ENCODE measurements at regions not wholly inside any gene's neighbourhood (a gene's known extent, or its start where the extent isn't known, plus 50 kb on each side); places are given as distances from the start of the nearest gene placed in this dataset.

- ATAC-seq, result no peak
- no peak for FAIRE-seq
- POLR2A ChIA-PET, result no interaction called here
- Histone ChIP-seq H3K4me3 (no peak overlapping the region), H3K27ac (no peak overlapping the region), H3K4me2 (no peak overlapping the region), H3K9me3 (no peaks in the 10 kb centered on the region), H3K4me1 (no peaks in the 10 kb centered on the region)
- no peak for TF ChIP-seq NFE2L2 (conservative IDR thresholded peaks at IDR 0.05; ENCODE audit: low read length)
- TF ChIP-seq CBX2 (IDR thresholded peaks at IDR 0.05; ENCODE audit: borderline replicate concordance, low read depth), result no peak
- TF ChIP-seq RFX5 (IDR thresholded peaks at IDR 0.05), result no peak
- TF ChIP-seq ZNF302 (CRISPR knock-in tag; IDR thresholded peaks at IDR 0.05), result no peak
- TF ChIP-seq EHMT2 (IDR thresholded peaks at IDR 0.05; ENCODE audit: low read depth), result no peak
- TF ChIP-seq EP300 (IDR thresholded peaks at IDR 0.05), result no peak
- TF ChIP-seq SREBF2 (IDR thresholded peaks at IDR 0.05), result no peak
- TF ChIP-seq TP53 (CRISPR knock-in tag; IDR thresholded peaks at IDR 0.05), result no peak
- no peak for TF ChIP-seq PBX3 (IDR thresholded peaks at IDR 0.05)
- no peak for TF ChIP-seq PHF8 (IDR thresholded peaks at IDR 0.05; ENCODE audit: borderline replicate concordance, low read depth)
- no peak for TF ChIP-seq HOXB13 (CRISPR knock-in tag; IDR thresholded peaks at IDR 0.05; ENCODE audit: low read depth)
- TF ChIP-seq FOXS1 (CRISPR knock-in tag; IDR thresholded peaks at IDR 0.05), result no peak
- no peak for TF ChIP-seq RNF2 (IDR thresholded peaks at IDR 0.05; ENCODE audit: borderline replicate concordance, low read depth)
- TF ChIP-seq CHD4 (IDR thresholded peaks at IDR 0.05; ENCODE audit: borderline replicate concordance), result no peak
- TF ChIP-seq HEYL (CRISPR knock-in tag; IDR thresholded peaks at IDR 0.05), result no peak
- TF ChIP-seq RARB (CRISPR knock-in tag; IDR thresholded peaks at IDR 0.05), result no peak
- WGBS (ENCODE audit: missing lambda C conversion rate), result 20% methylated on average over 6 of the region's 6 CpGs
- no peak for DNase-seq (ENCODE audit: low read depth in 1 of 2, low spot score in 1 of 2)
- CTCF ChIA-PET, result no interaction called here
Measured at GRCh38 chr18:64332835-64333234, 183.9 kb upstream of the LINC00305 start.

GRCh38 chr18:64331419-64331818 lies 182.5 kb upstream of the LINC00305 start:
- Histone ChIP-seq H3K27ac (no peak overlapping the region), H3K9me3 (no peaks in the 10 kb centered on the region), H3K4me1 (no peaks in the 10 kb centered on the region), H3K4me3 (no peak overlapping the region), H3K4me2 (no peak overlapping the region)
- CTCF ChIA-PET, result no interaction called here
- 39% methylated on average over 1 of the region's 1 CpG for WGBS (ENCODE audit: missing lambda C conversion rate)
- ATAC-seq (no peak), FAIRE-seq (no peak), DNase-seq (ENCODE audit: low read depth in 1 of 2, low spot score in 1 of 2) (no peak)
- no peak for TF ChIP-seq ESRRA (IDR thresholded peaks at IDR 0.05; ENCODE audit: borderline replicate concordance, low read length)
- TF ChIP-seq BCL3 (IDR thresholded peaks at IDR 0.05), result no peak
- no peak for TF ChIP-seq CTCF (IDR thresholded peaks at IDR 0.05)
- no peak for TF ChIP-seq MYC (IDR thresholded peaks at IDR 0.05; ENCODE audit: borderline replicate concordance, low read length)
- TF ChIP-seq HDAC2 (IDR thresholded peaks at IDR 0.05), result no peak
- TF ChIP-seq GATA3 (IDR thresholded peaks at IDR 0.05; ENCODE audit: borderline replicate concordance), result no peak
- no peak for TF ChIP-seq REST (IDR thresholded peaks at IDR 0.05)
- no peak for TF ChIP-seq RCOR1 (IDR thresholded peaks at IDR 0.05; ENCODE audit: low read depth, low read length)
- TF ChIP-seq JUN (IDR thresholded peaks at IDR 0.05), result no peak
- POLR2A ChIA-PET, result no interaction called here
